NCI-H2081 (cell line): ENCODE measurements at regions not wholly inside any gene's neighbourhood (a gene's known extent, or its start where the extent isn't known, plus 50 kb on each side); places are given as distances from the start of the nearest gene placed in this dataset.
A peak's percentile ranks its signal among the peaks of the same experiment; 100 is the strongest.

Experiments used
- DNase-seq, 2 experiments: peaks; one replicate each; lab custom pipeline; 2025; lab: John Stamatoyannopoulos, UW

GRCh38 chr6:40340957-40341356, 246.2 kb downstream of the LRFN2 start:
- DNase-seq: no peak

- DNase-seq: no peak
These were observed 247.0 kb downstream of the LRFN2 start for GRCh38 chr6:40340196-40340595.

GRCh38 chr6:40338306-40338705, 248.9 kb downstream of the LRFN2 start:
- no peak for DNase-seq

GRCh38 chr6:40336940-40337760, 250.0 kb downstream of the LRFN2 start:
- no peak for DNase-seq

GRCh38 chr6:40336296-40336695, 250.9 kb downstream of the LRFN2 start:
- no peak for DNase-seq

GRCh38 chr6:40334496-40335270, 252.5 kb downstream of the LRFN2 start:
- DNase-seq: no peak

- DNase-seq: no peak
These were observed 255.6 kb downstream of the LRFN2 start for GRCh38 chr6:40331545-40331944.

GRCh38 chr6:40330301-40330721, 256.9 kb downstream of the LRFN2 start:
- no peak for DNase-seq

- DNase-seq: no peak
These were observed 258.1 kb downstream of the LRFN2 start for GRCh38 chr6:40328986-40329545.

- peak; percentile 70 to 79 for DNase-seq
These were observed 258.7 kb downstream of the LRFN2 start for GRCh38 chr6:40328386-40328985.

GRCh38 chr6:40326714-40327421, 260.3 kb downstream of the LRFN2 start:
- peak; percentile 72 to 85 for DNase-seq

GRCh38 chr6:40325791-40326190, 261.4 kb downstream of the LRFN2 start:
- DNase-seq: no peak

GRCh38 chr6:40325041-40325440, 262.1 kb downstream of the LRFN2 start:
- no peak for DNase-seq

- peak in 1 of 2 experiments; percentile 26 for DNase-seq
These were observed 263.1 kb downstream of the LRFN2 start for GRCh38 chr6:40323881-40324634.

- no peak for DNase-seq
These were observed 264.8 kb downstream of the LRFN2 start for GRCh38 chr6:40322336-40322735.

GRCh38 chr6:40321616-40322015, 265.5 kb downstream of the LRFN2 start:
- no peak for DNase-seq

- no peak for DNase-seq
These were observed 266.2 kb downstream of the LRFN2 start for GRCh38 chr6:40320947-40321346.

GRCh38 chr6:40320441-40320840, 266.7 kb downstream of the LRFN2 start:
- no peak for DNase-seq

GRCh38 chr6:40319124-40319523, 268.0 kb downstream of the LRFN2 start:
- no peak for DNase-seq

GRCh38 chr6:40315060-40315459, 272.1 kb downstream of the LRFN2 start:
- DNase-seq: no peak

- DNase-seq: no peak
These were observed 273.6 kb downstream of the LRFN2 start for GRCh38 chr6:40313582-40313981.
